GM12873 (cell line): ENCODE measurements at regions not wholly inside any gene's neighbourhood (a gene's known extent, or its start where the extent isn't known, plus 50 kb on each side); places are given as distances from the start of the nearest gene placed in this dataset.

Experiments used
- CTCF ChIP-seq: IDR thresholded peaks from 2 replicates; pipeline ENCODE4 v1.5.1; 2012; ENCODE audit warnings: low read depth, mild to moderate bottlenecking, moderate library complexity, low read length, control low read depth; ENCODE audit not compliant: insufficient read depth; ENCODE audit errors: missing control alignments

DNA sequence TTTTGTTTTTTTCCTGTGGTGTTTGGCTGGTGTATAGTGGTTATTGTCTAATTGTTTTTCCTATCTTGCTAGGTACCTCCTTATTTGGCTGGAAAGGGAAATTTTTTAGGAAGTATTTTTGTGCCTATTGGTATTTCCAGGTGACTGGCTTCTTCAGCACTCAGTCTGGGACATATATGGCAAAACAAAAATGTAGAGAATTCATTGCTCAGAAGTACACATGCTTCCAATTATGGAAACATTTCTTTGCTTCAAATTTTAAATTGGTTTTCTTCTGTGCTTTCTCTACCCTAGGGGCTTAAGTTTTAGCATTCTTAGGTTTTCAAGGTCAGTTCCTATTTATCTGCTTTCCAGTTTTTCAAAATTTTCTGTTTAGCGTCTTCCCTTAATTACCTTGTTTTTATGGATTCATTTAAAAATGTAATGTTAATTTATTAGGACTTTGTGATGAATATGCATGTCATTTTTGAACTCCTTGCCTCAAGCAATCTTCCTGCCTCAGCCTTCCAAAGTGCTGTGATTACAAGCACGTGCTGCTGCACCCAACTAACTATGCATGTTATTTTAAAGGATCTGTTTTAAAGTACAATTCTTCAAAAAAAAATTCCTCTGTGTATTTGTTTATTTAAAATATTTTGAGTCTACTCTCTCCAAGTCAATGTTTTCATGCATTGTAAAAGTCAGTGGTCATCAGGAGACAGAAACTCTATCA is 231.9 kb upstream of the DPPA4 start:
- no peak for TF ChIP-seq CTCF

- TF ChIP-seq CTCF, result no peak
Measured at GRCh38 chr3:109570408-109570807, 233.1 kb upstream of the DPPA4 start.

GRCh38 chr3:109572301-109572700 is 235.0 kb upstream of the DPPA4 start:
- TF ChIP-seq CTCF, result no peak

DNA sequence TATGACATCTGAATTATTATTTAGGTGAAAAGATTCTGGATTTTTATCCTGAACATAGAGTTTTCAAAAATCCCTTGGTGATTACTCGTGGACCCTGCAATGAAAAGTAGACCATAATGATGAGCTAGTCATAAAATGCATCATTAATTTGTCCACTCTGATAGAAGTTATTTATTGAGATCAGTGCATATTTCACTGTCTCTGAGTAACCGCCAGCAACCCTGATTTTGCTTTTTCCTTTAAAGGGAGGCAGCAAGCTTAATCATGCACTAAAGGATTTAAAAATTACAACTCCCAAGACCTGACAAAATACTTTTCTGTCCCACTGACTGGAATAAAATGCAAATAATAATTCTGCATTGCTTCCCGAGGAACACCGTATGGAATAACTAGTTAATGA is 259.6 kb upstream of the DPPA4 start:
- no peak for TF ChIP-seq CTCF

DNA sequence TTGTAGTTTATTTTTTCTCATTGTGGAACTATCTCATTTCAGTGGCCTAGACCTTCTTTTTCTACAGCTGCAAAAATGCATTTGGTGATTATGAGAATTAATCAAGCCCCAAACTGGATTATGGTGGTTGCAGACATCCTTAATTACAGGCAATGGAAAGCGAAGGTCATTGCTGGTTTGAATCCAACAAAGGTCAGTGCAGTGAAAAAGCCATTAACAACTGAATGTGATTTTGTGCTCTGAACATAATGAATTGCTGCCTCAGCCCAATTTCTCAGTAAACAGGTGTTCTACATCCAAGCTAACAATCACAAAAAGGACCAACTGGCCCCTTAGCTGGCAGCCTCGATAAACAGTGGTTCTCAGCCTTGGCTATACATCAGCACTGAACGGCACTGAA is 260.1 kb upstream of the DPPA4 start:
- TF ChIP-seq CTCF, result no peak

GRCh38 chr3:109607897-109608296 is 270.6 kb upstream of the DPPA4 start:
- TF ChIP-seq CTCF, result no peak

DNA sequence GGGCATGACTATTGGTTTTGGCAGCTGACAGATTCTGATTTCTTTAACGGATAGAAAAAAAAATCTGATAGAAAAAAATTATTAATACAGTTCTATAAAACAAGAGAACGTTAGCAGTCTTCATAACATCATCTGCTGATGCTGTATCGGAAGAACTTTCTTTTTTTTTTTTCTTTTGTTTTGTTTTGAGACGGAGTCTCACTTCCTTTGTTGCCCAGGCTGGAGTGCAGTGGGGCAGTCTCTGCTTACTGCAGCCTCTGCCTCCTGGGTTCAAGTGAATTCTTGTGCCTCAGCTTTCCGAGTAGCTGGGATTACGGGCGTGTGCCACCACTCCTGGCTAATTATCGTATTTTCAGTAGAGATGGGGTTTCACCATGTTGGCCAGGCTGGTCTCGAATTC is 271.2 kb upstream of the DPPA4 start:
- no peak for TF ChIP-seq CTCF
